HG03558 (cell line): ENCODE measurements at regions not wholly inside any gene's neighbourhood (a gene's known extent, or its start where the extent isn't known, plus 50 kb on each side); places are given as distances from the start of the nearest gene placed in this dataset.
"Not testable (repeated sequence)": the region's sequence is repeated elsewhere in the genome, so short reads cannot be mapped to it uniquely, and the experiment has no call there.

Experiments
- ATAC-seq: cut with Tn5 transposase; IDR thresholded peaks from one replicate; pipeline ENCODE4 v1.9.1; 2021; ENCODE audit warnings: moderate number of reproducible peaks; ENCODE audit not compliant: unreplicated experiment; ENCODE audit errors: extremely low read depth

- no peak for ATAC-seq
Observed at GRCh38 chr12:17370621-17371020, 719.4 kb downstream of the RERGL start.

GRCh38 chr12:17369556-17369955 lies 720.4 kb downstream of the RERGL start:
- no peak for ATAC-seq

GRCh38 chr12:17361224-17361623 lies 728.8 kb downstream of the RERGL start:
- ATAC-seq = no peak

DNA sequence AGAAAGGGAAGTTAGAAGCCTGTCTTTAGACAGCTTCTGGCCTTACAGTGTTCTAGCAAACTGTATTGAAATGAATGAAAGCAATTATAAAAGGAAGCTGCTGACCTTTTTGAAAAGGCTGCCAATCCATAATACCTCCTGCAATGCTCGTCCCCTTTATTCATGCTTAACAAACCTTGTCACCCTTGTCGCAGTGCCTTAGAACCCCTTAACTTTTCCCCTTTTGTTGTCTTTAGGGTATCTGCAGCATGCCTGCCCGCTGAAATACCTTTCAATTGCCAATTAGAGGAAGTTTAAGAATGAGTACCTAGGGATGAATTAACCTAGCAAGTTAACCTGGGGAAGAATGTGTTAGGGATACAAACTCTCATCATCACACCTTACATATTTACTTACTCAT lies 731.2 kb downstream of the RERGL start:
- ATAC-seq = no peak

DNA sequence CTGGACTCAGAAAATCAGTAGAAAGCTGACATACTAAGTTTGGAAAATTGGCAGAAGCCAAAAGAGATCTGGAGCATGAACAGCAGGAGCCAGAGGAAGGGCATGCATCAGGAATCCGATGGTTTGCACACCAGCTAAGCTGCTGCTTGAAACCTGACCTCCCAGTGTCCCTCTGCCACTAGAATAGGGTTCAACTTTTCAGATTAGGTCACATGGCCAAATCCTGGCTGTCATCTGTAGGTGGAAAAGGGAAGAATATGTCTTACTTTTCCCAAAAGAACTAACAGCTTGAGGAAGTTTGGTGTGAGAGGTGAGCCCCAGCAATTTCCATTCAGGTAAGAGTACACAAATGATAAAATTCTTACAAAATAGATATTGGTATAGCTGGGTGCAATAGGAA lies 732.6 kb downstream of the RERGL start:
- ATAC-seq = no peak

GRCh38 chr12:17352164-17352563 lies 737.8 kb downstream of the RERGL start:
- no peak for ATAC-seq

DNA sequence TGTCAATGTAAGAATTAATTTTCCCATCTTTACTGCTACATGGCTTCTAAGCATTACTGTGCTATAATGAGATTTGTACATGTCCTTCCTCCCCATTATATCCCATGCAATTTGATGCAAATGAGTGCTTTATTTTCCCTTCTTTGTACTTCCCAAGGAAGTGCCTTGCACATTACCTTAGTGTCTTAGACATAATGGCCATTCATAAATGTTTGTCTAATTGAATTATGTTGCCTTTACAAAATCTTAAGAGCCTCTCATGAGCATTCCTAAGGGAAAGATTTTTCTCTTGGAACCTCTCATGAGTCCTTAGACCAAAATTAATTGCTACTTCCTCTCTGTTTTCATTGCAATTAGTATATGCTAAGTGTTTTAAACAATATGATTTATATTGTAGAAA lies 741.7 kb downstream of the RERGL start:
- no peak for ATAC-seq

GRCh38 chr12:17344649-17345048 lies 738.7 kb upstream of the LMO3 start:
- no peak for ATAC-seq

DNA sequence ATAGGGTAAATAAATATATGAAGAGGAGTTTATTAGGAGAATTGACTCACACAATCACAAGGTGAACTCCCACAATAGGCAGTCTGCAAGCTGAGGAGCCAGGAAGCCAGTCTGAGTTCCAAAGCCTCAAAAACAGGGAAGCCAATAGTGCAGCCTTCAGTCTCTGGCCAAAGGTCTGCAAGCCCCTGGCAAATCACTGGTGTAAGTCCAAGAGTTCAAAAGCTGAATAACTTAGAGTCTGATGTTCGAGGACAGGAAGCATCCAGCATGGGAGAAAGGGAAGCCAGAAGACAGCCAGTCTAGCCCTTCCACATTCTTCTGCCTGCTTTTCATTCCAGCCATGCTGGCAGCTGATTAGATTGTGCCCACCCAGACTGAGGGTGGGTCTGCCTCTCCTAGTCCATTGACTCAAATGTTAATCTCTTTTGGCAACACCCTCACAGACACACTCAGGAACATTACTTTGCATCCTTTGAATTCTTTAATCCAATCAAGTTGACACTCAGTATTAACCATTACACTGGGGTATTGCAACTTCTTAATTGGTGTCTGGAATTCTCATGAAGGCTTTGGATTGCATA lies 736.5 kb upstream of the LMO3 start:
- ATAC-seq = no peak

- ATAC-seq = no peak
Observed at GRCh38 chr12:17335487-17335886, 729.5 kb upstream of the LMO3 start.

DNA sequence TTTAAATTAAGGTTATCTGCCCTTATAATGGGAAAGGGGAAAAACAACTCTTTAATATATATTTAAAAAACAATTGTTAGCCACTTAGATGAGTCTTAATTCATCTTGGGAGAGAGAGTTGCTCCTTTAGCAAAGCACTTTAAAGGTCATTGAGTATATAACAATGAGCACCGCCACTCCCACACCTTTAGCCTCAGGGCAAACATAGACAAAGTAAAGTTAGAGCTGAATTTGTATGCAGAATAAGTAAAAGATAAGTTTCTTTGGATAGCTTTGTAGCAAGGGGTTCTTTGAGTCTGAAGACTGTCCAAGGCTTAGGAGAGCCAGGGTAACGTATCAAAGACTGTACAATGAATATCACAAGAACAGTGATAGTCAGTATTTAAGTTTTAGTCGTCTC lies 728.8 kb upstream of the LMO3 start:
- ATAC-seq = no peak

GRCh38 chr12:17333287-17333686 lies 727.3 kb upstream of the LMO3 start:
- no peak for ATAC-seq

GRCh38 chr12:17326649-17327048 lies 720.7 kb upstream of the LMO3 start:
- no peak for ATAC-seq

DNA sequence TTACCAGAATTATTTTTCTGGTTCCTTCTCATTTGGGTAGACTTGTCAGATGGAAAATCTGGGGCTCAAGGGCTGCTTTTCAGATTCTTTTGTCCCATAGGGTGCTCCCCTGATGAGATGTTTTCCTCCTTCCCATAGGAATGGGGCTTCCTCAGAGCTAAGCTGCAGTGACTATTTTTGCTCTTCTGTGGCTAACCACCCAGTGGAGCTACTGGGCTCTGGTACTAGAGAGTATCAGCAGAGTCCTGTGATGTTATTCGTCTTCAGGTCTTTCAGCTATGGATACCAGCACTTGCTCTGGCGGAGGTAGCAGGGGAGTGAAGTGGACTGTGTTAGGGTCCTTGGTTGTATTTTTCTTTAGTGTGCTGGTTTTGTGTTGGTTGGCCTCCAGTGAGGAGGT lies 716.1 kb upstream of the LMO3 start:
- ATAC-seq = no peak

DNA sequence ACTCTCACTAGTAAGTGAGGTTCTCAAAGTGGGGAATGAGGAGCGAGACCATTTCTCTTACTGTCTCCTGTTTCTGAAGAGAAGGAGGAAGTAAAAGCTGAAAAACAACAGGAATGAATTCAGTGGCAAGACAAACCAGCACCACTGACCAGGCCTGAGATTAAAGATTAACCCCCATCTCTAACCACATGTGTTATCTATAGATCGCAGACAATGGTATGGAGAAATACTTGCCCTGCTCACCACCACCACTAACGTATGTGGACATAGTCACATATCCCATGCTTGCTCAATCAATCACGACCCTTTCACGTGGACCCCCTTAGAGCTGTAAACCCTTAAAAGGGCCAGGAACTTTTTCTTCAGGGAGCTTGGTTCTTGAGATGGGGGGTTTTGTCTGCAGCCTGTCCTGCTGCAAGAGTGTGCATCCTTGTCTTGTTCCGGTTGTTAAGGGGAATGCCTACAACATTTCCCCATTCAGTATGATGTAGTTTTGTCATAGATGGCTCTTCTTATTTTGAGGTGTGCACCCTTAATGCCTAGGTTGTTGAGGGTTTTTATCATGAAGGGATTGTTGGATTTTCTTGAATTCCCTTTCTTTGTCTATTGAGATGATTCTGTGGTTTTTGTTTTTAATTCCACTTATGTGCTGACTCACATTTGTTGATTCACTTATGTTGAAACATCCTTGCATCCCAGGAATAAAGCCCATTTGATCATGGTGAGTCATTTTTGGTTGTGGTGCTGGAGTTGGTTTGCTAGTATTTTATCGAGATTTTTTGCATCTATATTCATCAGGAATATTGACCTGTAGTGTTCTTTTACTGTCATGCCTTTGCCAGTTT lies 698.8 kb upstream of the LMO3 start:
- ATAC-seq = no peak

DNA sequence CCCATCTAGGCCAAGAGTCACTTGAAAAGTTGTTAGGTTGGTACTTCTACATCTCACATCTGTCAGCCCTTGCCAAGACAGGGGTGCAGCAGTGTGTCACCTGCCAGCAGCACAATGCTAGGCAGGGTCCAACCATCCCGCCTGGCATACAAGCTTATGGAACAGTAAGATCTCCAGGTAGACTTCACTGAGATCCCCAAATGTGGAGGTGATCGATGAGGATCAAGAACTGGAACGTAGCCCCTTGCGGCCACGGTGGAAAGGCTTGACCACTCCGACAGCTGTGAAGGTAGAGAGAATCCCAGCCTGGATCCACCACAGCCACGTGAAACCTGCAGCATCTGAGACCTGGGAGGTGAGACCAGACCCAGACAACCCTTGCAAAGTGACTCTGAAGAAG lies 696.0 kb upstream of the LMO3 start:
- ATAC-seq = no peak

GRCh38 chr12:17301544-17301943 lies 695.6 kb upstream of the LMO3 start:
- ATAC-seq = no peak

- ATAC-seq = no peak
Observed at GRCh38 chr12:17296882-17297281, 690.9 kb upstream of the LMO3 start.

GRCh38 chr12:17286874-17287273 lies 680.9 kb upstream of the LMO3 start:
- no peak for ATAC-seq

- no peak for ATAC-seq
Observed at GRCh38 chr12:17284873-17285272, 678.9 kb upstream of the LMO3 start.

DNA sequence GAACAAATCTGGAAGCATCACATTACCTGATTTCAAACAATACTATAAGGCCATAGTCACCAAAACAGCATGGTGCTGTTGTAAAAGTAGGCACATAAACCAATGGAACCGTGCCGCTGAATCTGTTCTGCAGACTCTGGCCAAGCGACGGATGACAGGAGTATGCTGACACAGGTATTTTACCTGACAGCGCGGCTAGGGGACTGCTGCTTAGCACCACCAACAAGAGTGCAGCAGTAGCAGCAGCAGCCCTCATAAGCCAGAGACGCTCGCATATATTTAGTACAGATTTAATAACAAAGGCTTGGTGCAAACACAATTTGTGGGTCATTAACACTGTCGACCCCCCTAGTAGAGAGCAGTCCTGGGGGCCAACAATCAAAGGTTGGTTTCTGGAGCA lies 677.6 kb upstream of the LMO3 start:
- ATAC-seq = no peak

GRCh38 chr12:17282169-17282568 lies 676.2 kb upstream of the LMO3 start:
- ATAC-seq = not testable (repeated sequence)
